Activated T-helper 1 cell treated with anti-CD3 and anti-CD28 coated beads, Interleukin-12 subunit alpha, Interleukin-12 subunit beta, Interleukin-2, Interleukin-4 antibody, amounts not matched to agents 30 ng/mL and 10 ng/mL and 1 ng/mL, durations not matched to agents 14 hours and 24 hours and 36 hours (primary cell): ENCODE measurements at regions not wholly inside any gene's neighbourhood (a gene's known extent, or its start where the extent isn't known, plus 50 kb on each side); places are given as distances from the start of the nearest gene placed in this dataset.

Experiments
- DNase-seq: peaks from one replicate; pipeline ENCODE4 v3.0.0; 2021; ENCODE audit warnings: low spot score
- H3K27ac Mint-ChIP-seq: one replicate; pipeline ENCODE4 v1.8.0; 2021; ENCODE audit warnings: mild to moderate bottlenecking, mixed read lengths
- H3K27me3 Mint-ChIP-seq: one replicate; pipeline ENCODE4 v1.8.0; 2022; ENCODE audit warnings: mild to moderate bottlenecking, moderate library complexity, mixed read lengths; ENCODE audit not compliant: insufficient read depth
- H3K36me3 Mint-ChIP-seq: one replicate; pipeline ENCODE4 v1.8.0; 2021; ENCODE audit warnings: low read depth, mixed read lengths
- H3K4me1 Mint-ChIP-seq: one replicate; pipeline ENCODE4 v1.8.0; 2021; ENCODE audit warnings: low read depth, mixed read lengths
- H3K4me3 Mint-ChIP-seq: one replicate; pipeline ENCODE4 v1.8.0; 2021; ENCODE audit warnings: mild to moderate bottlenecking, moderate library complexity, mixed read lengths
- H3K9me3 Mint-ChIP-seq: one replicate; pipeline ENCODE4 v1.8.0; 2021; ENCODE audit warnings: mixed read lengths
- intact Hi-C: fragments of 100-400 bp; cut with micrococcal nuclease; formaldehyde crosslinking; loops from one replicate; pipeline ENCODE4 v1.15.1; 2024

DNA sequence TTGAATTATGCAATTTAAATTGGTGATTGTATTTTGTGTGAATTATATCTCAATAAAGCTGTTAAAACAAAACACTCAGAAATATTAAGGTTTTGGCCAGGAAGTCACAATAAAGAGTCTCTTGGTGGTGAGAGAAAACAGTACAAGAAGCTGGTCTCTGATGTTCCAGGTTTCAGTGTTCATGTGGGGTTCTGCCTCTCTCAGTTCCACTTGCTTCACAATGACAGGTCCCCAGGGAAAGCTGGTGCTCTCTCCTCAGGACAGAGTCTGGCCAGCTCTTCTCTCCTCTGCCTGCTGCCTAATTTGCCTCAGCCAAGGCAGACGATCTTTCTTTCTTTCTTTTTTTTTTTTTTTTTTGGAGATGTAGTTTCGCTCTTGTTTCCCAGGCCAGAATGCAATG is 342.9 kb upstream of the PLXNA2 start:
- H3K4me3 Mint-ChIP-seq = no peak overlapping the region
- H3K9me3 Mint-ChIP-seq = no peaks in the 10 kb centered on the region
- intact Hi-C loops = no loop called here
- no peak for DNase-seq
- no peak overlapping the region for H3K27ac Mint-ChIP-seq
- peaks cover 6% of the 10 kb centered on the region for H3K27me3 Mint-ChIP-seq
- no peaks in the 10 kb centered on the region for H3K36me3 Mint-ChIP-seq
- H3K4me1 Mint-ChIP-seq = no peaks in the 10 kb centered on the region

DNA sequence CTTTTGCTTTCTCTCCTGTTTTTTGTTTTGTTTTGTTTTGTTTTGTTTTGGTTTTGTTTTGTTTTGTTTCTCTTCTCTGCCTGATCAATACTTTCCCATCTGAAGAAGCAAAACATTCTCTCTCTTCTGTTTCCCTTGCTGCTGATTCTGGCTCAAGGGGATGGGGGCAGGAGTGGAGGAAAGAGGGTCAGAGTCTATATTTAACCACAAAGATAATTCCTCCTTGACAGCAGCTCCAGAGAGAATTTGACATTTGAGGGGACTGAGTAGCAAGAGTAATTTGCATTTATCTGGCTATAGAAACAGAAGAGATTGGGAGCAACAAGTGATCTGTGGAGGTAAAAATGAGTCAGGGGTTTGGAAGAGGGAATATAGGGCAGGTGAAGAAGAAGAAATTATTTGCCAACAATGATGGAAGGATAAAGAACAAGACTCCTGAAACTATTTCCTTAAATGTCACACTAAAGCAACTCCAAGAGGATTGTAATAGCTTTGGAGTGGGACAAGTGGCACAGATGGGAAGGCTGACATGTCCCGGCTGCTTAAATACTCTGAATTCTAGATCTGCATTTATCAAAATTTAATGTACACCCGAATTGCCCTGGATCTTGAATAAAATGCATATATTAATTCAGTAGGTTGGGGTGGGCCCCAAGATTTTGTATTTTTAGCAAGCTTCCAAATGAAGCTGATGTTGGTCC is 349.3 kb upstream of the PLXNA2 start:
- Mint-ChIP-seq H3K4me3 (no peak overlapping the region), H3K27ac (no peak overlapping the region), H3K27me3 (peaks cover 1% of the 10 kb centered on the region), H3K9me3 (no peaks in the 10 kb centered on the region), H3K36me3 (no peaks in the 10 kb centered on the region), H3K4me1 (no peaks in the 10 kb centered on the region)
- intact Hi-C loops = no loop called here
- no peak for DNase-seq

DNA sequence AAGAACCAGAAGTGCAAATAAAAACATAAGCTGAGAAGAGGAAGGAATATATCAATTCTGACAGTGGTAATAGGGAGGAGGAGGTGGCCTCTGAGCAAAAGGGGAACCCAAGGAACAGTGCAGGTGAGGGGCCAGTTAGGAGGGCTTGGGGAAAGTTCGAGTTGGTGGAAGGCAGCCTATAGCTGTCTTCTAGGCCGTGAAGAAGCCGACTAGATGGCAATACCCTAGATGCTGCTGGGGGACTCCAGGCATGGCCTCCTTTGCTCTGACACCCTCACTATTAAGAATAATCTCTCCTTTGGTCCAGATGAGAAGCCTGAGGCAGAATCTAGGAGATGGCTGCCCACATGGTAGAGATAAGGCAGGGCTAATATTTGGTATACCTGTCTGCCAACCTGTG is 351.1 kb upstream of the PLXNA2 start:
- Mint-ChIP-seq H3K27ac (no peak overlapping the region), H3K4me3 (no peak overlapping the region), H3K4me1 (no peaks in the 10 kb centered on the region), H3K27me3 (peaks cover 3% of the 10 kb centered on the region), H3K36me3 (no peaks in the 10 kb centered on the region), H3K9me3 (no peaks in the 10 kb centered on the region)
- DNase-seq = no peak
- intact Hi-C loops = no loop called here

DNA sequence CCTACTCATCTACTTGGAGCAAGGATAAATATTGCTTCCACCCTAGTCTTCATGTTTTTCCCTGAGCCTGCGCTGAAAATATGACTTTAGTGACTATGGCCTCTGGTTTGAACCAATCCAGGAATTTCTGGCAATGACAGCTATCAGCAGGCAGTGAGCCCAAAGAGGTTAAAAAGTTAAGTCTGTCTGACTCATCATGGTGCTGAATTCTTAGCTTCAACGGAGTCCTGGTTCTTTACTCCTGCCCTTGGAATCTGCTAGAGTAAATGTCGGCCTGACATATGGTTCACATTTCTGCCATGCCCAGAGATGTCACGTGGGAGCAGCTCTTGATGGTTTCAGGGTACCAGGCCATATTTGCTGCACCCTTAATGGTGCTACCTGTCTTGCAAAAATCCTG is 351.6 kb upstream of the PLXNA2 start:
- no peak for DNase-seq
- peaks cover 3% of the 10 kb centered on the region for H3K27me3 Mint-ChIP-seq
- no peaks in the 10 kb centered on the region for H3K4me1 Mint-ChIP-seq
- no peaks in the 10 kb centered on the region for H3K9me3 Mint-ChIP-seq
- no peak overlapping the region for H3K27ac Mint-ChIP-seq
- intact Hi-C loops = no loop called here
- no peak overlapping the region for H3K4me3 Mint-ChIP-seq
- H3K36me3 Mint-ChIP-seq = no peaks in the 10 kb centered on the region

DNA sequence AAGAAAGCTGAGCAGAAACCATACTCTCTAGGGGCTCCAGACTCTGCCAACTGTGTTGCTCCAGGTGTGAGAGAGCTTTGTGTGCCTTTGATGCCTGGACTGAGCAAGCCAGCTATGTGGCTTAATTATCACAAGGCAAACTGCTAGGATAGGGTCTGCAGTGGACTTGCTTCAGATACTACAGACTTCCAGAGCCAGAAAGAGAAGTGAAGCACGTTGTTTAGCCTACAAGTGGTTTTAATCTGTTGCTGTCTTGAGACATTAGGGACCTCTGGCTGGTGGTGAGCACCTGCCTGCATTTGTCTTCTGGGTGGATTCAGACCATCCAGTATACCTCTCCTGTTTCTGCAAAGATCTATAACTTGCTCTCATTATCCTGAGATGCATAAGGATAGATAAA is 353.4 kb upstream of the PLXNA2 start:
- Mint-ChIP-seq H3K4me1 (no peaks in the 10 kb centered on the region), H3K4me3 (no peak overlapping the region), H3K27ac (no peak overlapping the region), H3K36me3 (no peaks in the 10 kb centered on the region), H3K27me3 (peaks cover 3% of the 10 kb centered on the region), H3K9me3 (no peaks in the 10 kb centered on the region)
- intact Hi-C loops = no loop called here
- no peak for DNase-seq

DNA sequence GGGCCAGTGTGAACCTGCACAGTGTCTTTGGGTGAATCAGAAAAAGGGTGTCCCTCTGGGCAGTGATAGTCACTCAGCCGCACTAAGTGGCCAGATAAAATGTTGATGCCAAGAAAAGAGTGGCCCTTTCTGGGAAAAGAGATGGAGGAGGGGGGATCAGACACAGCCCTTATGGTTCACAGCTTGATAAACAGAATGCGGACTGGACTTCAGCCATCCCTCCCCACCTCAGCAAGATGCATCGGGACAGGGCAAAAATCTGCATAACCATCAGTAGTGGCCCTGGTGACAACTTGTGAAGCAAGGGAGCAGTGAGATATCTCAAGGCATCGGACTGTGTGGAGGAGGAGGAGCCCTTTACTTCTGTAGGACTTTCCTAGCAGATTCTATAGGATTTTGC is 353.8 kb upstream of the PLXNA2 start:
- no peaks in the 10 kb centered on the region for H3K4me1 Mint-ChIP-seq
- H3K27ac Mint-ChIP-seq = no peak overlapping the region
- H3K36me3 Mint-ChIP-seq = no peaks in the 10 kb centered on the region
- H3K27me3 Mint-ChIP-seq = peaks cover 3% of the 10 kb centered on the region
- H3K9me3 Mint-ChIP-seq = no peaks in the 10 kb centered on the region
- intact Hi-C loops = no loop called here
- DNase-seq = no peak
- H3K4me3 Mint-ChIP-seq = no peak overlapping the region

DNA sequence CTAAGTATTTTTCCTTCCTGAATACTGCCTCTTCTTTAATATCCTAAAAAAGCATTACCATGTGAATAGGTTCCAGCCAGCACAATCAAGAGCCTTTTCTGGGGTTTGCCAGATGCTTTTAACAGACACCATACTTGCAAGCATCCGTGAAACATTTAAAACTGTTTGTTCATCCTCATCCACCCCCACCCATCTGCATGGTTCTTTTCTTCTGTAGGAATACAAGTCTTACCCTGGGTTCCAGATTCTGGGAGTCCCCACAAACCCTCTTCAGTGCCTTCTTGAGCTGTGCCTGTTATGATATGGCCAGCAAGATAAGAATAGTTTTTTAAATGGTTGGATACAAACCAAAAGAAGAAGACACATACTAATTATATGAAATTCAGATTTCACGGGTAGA is 354.9 kb upstream of the PLXNA2 start:
- intact Hi-C loops = no loop called here

DNA sequence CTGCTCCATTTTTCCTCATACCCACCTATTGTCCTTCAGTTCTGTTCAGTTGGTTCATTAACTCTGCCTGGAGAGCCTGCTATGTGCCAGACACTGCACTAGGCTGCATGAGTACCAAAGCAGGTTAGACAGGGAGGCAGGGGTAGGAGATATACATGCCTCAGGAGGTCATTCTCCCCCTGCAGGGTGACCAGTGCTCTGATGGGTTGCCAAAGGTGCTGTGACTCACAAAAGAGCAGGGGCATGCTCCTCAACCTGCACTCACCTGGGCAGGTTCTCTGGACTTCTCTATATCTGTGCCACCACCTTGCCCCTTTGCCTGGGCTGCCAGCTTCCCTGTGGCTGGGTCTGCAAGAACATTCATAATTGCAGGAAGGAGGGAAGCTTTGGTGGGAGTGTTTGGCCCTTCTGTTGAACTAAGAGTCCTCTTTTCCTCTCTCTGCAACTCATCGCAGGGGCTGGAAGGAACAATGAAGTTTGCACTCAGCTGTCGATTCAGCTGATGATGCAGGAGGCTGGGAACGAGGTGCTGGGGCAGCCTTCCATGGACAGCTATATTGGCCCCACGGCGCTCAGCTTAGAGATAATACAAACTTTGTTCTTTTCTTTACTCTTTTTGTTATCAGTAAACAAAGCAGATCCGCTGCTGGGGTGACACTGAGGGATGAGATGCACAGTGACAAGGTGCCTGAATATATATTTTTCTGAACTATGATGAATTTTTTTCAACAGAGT is 356.4 kb upstream of the PLXNA2 start:
- no peak overlapping the region for H3K4me3 Mint-ChIP-seq
- peaks cover 4% of the 10 kb centered on the region for H3K27me3 Mint-ChIP-seq
- H3K9me3 Mint-ChIP-seq = no peaks in the 10 kb centered on the region
- no peak overlapping the region for H3K27ac Mint-ChIP-seq
- no peaks in the 10 kb centered on the region for H3K36me3 Mint-ChIP-seq
- intact Hi-C loops = no loop called here
- DNase-seq = no peak
- H3K4me1 Mint-ChIP-seq = peaks cover 8% of the 10 kb centered on the region

More for the DNA sequence above, 354.9 kb upstream of the PLXNA2 start:
- H3K4me3 Mint-ChIP-seq = no peak overlapping the region
- peaks cover 2% of the 10 kb centered on the region for H3K4me1 Mint-ChIP-seq
- DNase-seq = no peak
- H3K36me3 Mint-ChIP-seq = no peaks in the 10 kb centered on the region
- H3K27me3 Mint-ChIP-seq = peaks cover 4% of the 10 kb centered on the region
- no peaks in the 10 kb centered on the region for H3K9me3 Mint-ChIP-seq
- H3K27ac Mint-ChIP-seq = no peak overlapping the region

DNA sequence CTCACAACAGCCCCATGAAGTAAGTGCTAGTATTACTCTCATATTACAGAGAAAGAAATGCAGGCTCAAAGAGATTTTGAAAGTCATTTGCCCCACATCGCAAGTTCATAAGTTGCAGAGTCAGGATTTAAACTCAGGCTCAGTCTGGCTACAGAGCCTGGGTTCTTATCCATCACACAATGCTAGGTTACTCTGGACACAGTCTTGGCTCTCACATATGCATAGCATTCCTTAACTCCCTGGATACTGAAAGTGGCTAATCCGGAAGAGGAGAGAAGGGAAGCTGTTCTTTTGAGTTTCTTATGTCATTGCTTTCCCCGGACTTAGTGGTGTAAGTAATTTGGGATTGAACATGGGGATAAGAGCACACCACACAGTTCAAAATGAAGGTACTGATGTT is 357.4 kb upstream of the PLXNA2 start:
- intact Hi-C loops = no loop called here
- H3K27ac Mint-ChIP-seq = no peak overlapping the region
- no peak overlapping the region for H3K4me3 Mint-ChIP-seq
- no peak for DNase-seq
- H3K27me3 Mint-ChIP-seq = peaks cover 4% of the 10 kb centered on the region
- H3K9me3 Mint-ChIP-seq = no peaks in the 10 kb centered on the region
- H3K36me3 Mint-ChIP-seq = no peaks in the 10 kb centered on the region
- peaks cover 8% of the 10 kb centered on the region for H3K4me1 Mint-ChIP-seq

DNA sequence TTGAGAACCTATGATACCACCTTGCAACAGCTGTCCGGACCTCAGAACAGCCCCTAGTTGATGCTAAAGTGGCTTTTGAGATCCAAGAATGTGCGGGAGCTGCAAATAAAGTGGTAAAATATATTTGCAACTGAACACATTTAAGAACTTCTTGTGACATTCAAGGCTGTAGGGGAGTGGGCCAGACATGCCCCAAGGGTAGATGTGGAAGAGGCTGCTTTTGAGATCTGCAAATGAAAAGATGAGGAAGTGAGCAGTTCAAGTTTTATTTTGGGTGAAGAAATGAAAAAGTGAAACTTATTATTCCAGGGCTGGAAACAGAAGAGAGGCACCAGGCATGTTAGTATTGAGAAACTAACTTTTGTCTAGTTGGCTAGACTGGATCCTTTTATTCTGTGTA is 359.5 kb upstream of the PLXNA2 start:
- DNase-seq = no peak
- Mint-ChIP-seq H3K4me3 (no peak overlapping the region), H3K36me3 (no peaks in the 10 kb centered on the region), H3K27ac (no peak overlapping the region), H3K9me3 (no peaks in the 10 kb centered on the region), H3K4me1 (peaks cover 8% of the 10 kb centered on the region), H3K27me3 (peaks cover 4% of the 10 kb centered on the region)
- intact Hi-C loops = no loop called here

DNA sequence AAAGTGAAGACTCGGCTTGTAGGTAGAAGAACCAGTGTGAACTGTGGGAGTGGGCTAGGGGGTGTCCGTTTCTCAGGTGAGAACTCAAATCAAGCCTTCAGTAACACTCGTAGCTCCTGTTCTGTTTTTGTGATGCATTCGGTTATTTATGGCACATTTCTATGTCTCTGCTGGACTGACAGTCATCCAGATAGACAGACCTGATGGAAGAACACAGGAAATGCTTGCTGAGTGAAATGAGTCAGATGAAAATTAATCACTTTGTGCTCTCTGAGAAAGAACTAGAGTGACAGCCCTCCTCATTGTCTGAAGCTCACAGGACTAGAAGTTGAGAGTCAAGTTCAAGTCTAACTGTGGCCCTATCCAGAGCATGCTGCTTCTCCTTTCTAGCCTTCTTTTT is 360.1 kb upstream of the PLXNA2 start:
- Mint-ChIP-seq H3K36me3 (no peaks in the 10 kb centered on the region), H3K9me3 (no peaks in the 10 kb centered on the region), H3K27ac (peak overlapping the region; percentile 4), H3K27me3 (peaks cover 4% of the 10 kb centered on the region), H3K4me3 (no peak overlapping the region), H3K4me1 (peaks cover 8% of the 10 kb centered on the region)
- intact Hi-C loops = no loop called here
- DNase-seq = no peak

DNA sequence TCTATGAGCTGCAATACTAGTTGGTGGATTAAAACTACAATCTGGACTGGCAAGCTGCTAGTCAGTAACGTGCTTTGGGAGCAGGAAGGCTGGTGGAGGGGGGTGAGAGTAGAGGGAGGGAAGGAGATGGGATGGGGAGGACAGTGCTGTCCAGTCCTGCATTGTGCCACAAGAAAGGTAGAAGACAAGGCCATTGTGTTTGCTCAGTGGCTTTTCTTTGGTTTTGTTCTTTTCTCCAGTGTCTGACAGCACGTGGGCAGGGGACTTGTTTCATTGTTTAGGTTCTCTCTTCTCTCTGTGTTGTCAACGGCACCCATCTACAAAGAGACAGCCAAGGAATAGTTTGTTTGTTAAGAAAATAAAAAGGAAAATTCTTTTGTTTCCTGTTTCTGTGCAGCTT is 362.8 kb upstream of the PLXNA2 start:
- H3K9me3 Mint-ChIP-seq = no peaks in the 10 kb centered on the region
- no peak for DNase-seq
- intact Hi-C loops = no loop called here
- H3K36me3 Mint-ChIP-seq = no peaks in the 10 kb centered on the region
- no peak overlapping the region for H3K4me3 Mint-ChIP-seq
- H3K27ac Mint-ChIP-seq = no peak overlapping the region
- peaks cover 8% of the 10 kb centered on the region for H3K4me1 Mint-ChIP-seq
- H3K27me3 Mint-ChIP-seq = peaks cover 2% of the 10 kb centered on the region

DNA sequence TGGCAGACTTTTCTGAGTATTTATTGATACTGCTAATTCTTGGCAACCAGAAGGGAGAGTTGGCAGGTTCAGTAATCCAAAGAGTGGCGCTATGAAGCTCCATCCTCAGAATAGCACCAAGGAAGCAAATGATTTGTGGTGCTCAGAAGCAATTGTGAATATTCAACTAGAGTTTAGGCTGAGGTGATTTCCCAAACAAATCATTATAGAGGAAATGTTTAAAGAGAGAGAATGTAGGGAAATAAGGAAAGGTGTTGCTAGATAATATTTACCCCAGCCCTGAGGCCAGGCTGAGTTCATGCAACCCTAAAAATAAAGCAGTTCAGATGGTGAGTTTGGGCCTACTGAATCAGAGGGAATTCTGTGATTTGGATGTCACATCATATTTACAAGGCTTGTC is 363.4 kb upstream of the PLXNA2 start:
- Mint-ChIP-seq H3K4me1 (peaks cover 8% of the 10 kb centered on the region), H3K36me3 (no peaks in the 10 kb centered on the region), H3K27me3 (peaks cover 2% of the 10 kb centered on the region), H3K4me3 (no peak overlapping the region), H3K9me3 (no peaks in the 10 kb centered on the region), H3K27ac (no peak overlapping the region)
- DNase-seq = no peak
- intact Hi-C loops = no loop called here
